ENCODE measurements at regions not wholly inside any gene's neighbourhood (a gene's known extent, or its start where the extent isn't known, plus 50 kb on each side); places are given as distances from the start of the nearest gene placed in this dataset.

DNA sequence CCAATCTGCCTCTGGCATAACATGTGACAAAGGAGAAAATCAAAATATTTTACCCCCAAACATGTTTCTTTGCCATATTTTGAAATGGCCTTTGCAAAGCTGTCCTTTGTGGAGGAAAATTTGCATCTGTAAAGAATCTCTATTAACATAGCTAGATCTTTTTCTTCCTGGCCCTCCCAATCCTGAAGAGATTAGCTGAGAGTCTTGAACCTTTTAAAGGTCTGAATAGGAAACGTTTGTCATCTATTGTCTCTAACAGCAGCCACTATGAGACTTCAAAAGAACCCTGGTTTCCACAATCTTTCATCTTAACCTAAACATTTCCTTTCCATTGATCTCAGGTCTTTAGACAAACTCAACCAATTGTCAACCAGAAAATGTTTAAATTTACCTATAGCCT, 520.9 kb upstream of the TGFBR2 start:
- Histone ChIP-seq H3K27me3 (ENCODE audit: insufficient read depth, low read length) (peaks cover 82% of the 10 kb centered on the region), H3K9me3 (ENCODE audit: insufficient read depth, low read depth, low read length) (no peaks in the 10 kb centered on the region), H3K4me1 (ENCODE audit: insufficient read depth, low read length) (peaks cover 18% of the 10 kb centered on the region; the same call in 1 of the 2 replicates), H3K27ac (ENCODE audit: low read length) (no peak overlapping the region), H3K36me3 (ENCODE audit: insufficient read depth, low read depth, low read length) (no peaks in the 10 kb centered on the region), H3K4me3 (ENCODE audit: low read length) (peak overlapping the region; percentile 20; the same call in 1 of the 2 replicates), H3K9ac (ENCODE audit: low read depth, low read length) (no peak overlapping the region)

DNA sequence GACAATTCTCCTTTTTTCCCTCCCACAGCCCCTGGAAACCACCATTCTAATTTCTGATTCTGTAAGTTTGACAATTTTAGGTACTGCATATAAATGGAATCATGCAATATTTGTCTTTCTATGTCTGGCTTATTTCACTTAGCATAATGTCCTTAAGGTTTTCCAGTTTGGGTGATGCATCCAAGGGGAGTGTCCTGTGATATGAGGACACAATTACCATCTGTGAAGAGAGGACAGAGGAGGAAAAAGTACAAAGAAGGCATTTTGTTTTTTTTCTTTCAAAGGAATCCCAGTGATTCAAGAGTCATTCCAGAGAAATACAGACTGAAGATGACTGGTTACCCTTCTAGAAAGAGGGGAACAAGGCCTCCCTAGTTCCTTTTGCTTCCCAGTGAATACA, 514.7 kb upstream of the TGFBR2 start:
- Histone ChIP-seq H3K4me1 (ENCODE audit: insufficient read depth, low read length) (peaks cover 4% of the 10 kb centered on the region; the same call in 1 of the 2 replicates), H3K27ac (ENCODE audit: low read length) (no peak overlapping the region), H3K4me3 (ENCODE audit: low read length) (no peak overlapping the region), H3K9ac (ENCODE audit: low read depth, low read length) (no peak overlapping the region), H3K27me3 (ENCODE audit: insufficient read depth, low read length) (peaks cover 28% of the 10 kb centered on the region), H3K9me3 (ENCODE audit: insufficient read depth, low read depth, low read length) (peaks cover 5% of the 10 kb centered on the region; the same call in 1 of the 2 replicates), H3K36me3 (ENCODE audit: insufficient read depth, low read depth, low read length) (no peaks in the 10 kb centered on the region)

DNA sequence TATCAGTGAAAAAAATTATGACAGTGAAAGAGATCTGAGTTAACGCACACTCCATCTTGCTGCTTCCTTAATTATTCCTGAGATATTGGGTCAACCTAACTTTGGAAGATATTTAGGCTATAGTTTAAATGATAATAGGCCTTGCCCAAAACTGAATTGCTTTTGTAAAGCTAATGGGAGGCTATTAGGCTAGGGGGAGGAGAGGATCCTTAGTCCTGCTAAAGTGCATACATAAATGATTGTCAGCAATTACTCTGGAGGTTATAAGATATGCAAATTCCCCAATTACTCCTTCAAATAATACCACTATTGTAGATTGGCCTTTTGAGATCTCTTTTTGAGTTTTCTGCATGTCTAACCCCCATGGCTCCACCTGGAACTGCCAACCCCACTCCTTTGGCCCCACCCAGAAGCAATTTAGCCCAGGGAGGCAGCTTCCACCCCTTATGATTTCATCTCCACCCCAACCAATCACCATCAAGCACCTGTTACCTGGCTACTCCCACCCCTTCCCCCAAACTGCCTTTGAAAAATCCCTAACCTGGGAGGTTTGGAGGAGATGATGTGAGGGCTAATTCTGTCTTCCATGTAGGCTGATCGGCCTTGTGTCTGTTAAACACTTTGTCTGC, 509.3 kb upstream of the TGFBR2 start:
- H3K4me3 ChIP-seq (ENCODE audit: low read length), result no peak overlapping the region
- no peak overlapping the region for H3K27ac ChIP-seq (ENCODE audit: low read length)
- H3K9me3 ChIP-seq (ENCODE audit: insufficient read depth, low read depth, low read length), result peaks cover 5% of the 10 kb centered on the region; the same call in 1 of the 2 replicates
- no peaks in the 10 kb centered on the region for H3K36me3 ChIP-seq (ENCODE audit: insufficient read depth, low read depth, low read length)
- no peak overlapping the region for H3K9ac ChIP-seq (ENCODE audit: low read depth, low read length)
- H3K27me3 ChIP-seq (ENCODE audit: insufficient read depth, low read length), result no peaks in the 10 kb centered on the region
- peaks cover 13% of the 10 kb centered on the region for H3K4me1 ChIP-seq (ENCODE audit: insufficient read depth, low read length)

DNA sequence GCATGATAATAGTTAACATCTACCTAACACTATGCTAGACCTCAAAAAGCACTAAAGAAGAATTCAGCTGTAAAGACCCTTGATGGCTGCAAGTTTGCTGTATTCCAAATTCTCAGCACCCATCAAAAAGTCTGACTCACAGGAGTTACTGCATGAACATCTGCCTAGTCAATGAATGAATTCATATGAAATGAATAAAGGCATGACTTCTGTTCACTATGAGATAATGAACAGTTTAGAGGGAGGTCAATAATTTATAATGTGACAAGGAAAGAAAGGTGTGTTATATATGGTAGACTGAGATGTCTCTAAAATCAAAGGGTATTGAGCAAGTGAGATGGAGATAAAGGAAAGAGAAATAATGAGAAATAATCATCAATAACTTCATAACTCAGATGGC, 508.2 kb upstream of the TGFBR2 start:
- Histone ChIP-seq H3K9ac (ENCODE audit: low read depth, low read length) (no peak overlapping the region), H3K27me3 (ENCODE audit: insufficient read depth, low read length) (no peaks in the 10 kb centered on the region)

DNA sequence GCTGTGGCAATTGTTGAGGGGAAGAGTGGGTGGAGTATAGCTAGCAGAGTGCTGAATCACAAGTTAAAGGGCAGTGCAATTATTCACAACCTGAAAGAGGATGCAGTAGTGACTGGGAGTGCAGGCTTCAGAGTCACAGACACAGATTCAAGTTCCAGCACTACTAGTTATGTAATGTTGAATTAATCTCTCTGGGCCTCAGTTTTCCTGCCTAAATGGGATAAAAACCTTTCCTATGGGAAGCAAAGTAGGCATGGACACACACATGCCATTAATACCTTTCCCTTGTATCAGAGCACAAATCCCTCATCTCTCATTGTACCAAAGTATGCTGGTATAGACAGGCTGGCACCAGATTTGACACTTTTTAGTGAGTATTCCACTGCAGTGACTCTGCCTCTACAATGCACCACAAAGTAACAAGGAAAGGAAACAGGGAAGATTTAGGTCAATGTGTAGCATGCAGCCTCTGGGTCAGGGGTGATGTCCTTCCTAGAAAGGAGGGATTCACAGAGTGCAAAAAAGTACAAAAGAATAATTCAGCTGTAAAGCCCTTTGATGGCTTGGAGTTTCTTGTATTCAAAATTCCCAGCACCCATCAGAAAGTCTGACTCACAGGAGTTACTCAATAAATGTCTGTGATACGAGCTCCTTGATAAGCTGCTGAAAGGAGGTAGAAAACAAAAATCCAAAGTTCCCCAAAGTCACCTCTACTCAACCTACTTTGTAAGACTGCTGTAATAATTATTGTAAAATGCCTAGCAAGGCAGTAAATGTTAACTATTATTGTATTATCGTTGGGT, 507.5 kb upstream of the TGFBR2 start:
- Histone ChIP-seq H3K27ac (ENCODE audit: low read length) (no peak overlapping the region), H3K9ac (ENCODE audit: low read depth, low read length) (no peak overlapping the region), H3K4me1 (ENCODE audit: insufficient read depth, low read length) (peaks cover 13% of the 10 kb centered on the region), H3K4me3 (ENCODE audit: low read length) (no peak overlapping the region), H3K27me3 (ENCODE audit: insufficient read depth, low read length) (no peaks in the 10 kb centered on the region), H3K9me3 (ENCODE audit: insufficient read depth, low read depth, low read length) (no peaks in the 10 kb centered on the region), H3K36me3 (ENCODE audit: insufficient read depth, low read depth, low read length) (no peaks in the 10 kb centered on the region)

More for the DNA sequence above, 508.2 kb upstream of the TGFBR2 start:
- H3K4me3 ChIP-seq (ENCODE audit: low read length), result no peak overlapping the region
- peaks cover 3% of the 10 kb centered on the region; the same call in 1 of the 2 replicates for H3K9me3 ChIP-seq (ENCODE audit: insufficient read depth, low read depth, low read length)
- peaks cover 13% of the 10 kb centered on the region for H3K4me1 ChIP-seq (ENCODE audit: insufficient read depth, low read length)
- no peak overlapping the region for H3K27ac ChIP-seq (ENCODE audit: low read length)
- H3K36me3 ChIP-seq (ENCODE audit: insufficient read depth, low read depth, low read length), result no peaks in the 10 kb centered on the region

DNA sequence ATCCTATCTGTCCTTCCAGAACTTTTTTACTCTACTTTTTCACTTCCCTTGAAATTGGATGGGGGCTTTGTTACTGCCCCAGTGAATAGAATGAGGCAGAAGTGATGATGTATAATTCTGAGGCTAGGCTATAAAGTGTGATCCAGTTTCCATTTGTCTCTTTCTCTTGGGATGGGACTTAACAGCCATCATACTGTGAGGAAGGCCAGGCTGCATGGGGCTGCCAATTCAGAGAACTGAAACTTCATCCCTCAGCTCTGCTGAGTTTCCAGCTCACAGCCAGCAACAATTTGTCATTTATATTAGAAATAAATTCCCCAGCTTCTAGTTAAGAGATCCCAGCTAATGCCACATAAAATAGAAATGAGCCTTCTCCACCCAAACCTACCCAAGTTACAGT, 504.0 kb upstream of the TGFBR2 start:
- H3K4me1 ChIP-seq (ENCODE audit: insufficient read depth, low read length), result peaks cover 9% of the 10 kb centered on the region
- no peak overlapping the region for H3K27ac ChIP-seq (ENCODE audit: low read length)
- H3K4me3 ChIP-seq (ENCODE audit: low read length), result no peak overlapping the region
- no peaks in the 10 kb centered on the region for H3K27me3 ChIP-seq (ENCODE audit: insufficient read depth, low read length)
- no peaks in the 10 kb centered on the region for H3K36me3 ChIP-seq (ENCODE audit: insufficient read depth, low read depth, low read length)
- no peak overlapping the region for H3K9ac ChIP-seq (ENCODE audit: low read depth, low read length)
- H3K9me3 ChIP-seq (ENCODE audit: insufficient read depth, low read depth, low read length), result no peaks in the 10 kb centered on the region

DNA sequence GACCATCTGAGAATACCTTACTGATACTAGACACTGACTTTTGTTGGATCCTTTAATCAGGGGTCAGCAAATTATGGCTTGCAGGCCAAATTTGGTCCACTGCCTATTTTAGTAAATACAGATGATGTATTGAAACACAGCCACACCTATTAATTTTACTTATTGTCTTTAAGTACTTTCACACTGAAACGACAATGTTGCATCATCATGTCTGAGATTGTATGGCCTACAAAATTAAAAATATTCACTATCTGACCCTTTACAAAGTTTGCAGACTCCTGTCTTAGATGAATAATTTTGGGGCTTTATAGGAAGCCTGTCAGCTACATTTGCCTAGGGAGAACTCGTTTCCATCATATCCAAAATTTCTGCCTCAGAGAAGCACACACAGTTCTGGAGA, 503.2 kb upstream of the TGFBR2 start:
- H3K4me3 ChIP-seq (ENCODE audit: low read length), result no peak overlapping the region
- H3K9me3 ChIP-seq (ENCODE audit: insufficient read depth, low read depth, low read length), result no peaks in the 10 kb centered on the region
- H3K36me3 ChIP-seq (ENCODE audit: insufficient read depth, low read depth, low read length), result no peaks in the 10 kb centered on the region
- no peak overlapping the region for H3K9ac ChIP-seq (ENCODE audit: low read depth, low read length)
- H3K27ac ChIP-seq (ENCODE audit: low read length), result no peak overlapping the region
- peaks cover 6% of the 10 kb centered on the region; the same call in 1 of the 2 replicates for H3K4me1 ChIP-seq (ENCODE audit: insufficient read depth, low read length)
- H3K27me3 ChIP-seq (ENCODE audit: insufficient read depth, low read length), result no peaks in the 10 kb centered on the region

DNA sequence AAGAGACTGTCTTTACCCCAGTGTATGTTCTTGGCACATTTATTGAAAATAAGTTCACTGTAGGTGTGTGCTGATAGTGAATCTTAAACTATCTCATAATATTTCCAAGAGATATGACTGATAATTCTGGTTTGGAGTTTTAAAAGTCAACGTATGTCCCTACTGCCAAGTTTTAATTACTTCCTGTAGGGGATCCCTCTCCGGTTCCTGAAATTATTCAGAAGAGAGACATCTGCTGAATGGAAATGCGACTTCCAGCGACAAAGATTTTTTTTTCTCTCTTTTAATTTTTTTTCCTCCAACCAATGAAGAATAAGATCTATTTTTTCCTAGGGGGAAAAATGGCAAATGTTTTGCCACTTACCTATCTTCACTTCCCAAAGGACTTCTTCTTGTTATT, 498.9 kb upstream of the TGFBR2 start:
- Histone ChIP-seq H3K9me3 (ENCODE audit: insufficient read depth, low read depth, low read length) (no peaks in the 10 kb centered on the region), H3K4me3 (ENCODE audit: low read length) (no peak overlapping the region), H3K9ac (ENCODE audit: low read depth, low read length) (no peak overlapping the region), H3K27me3 (ENCODE audit: insufficient read depth, low read length) (no peaks in the 10 kb centered on the region), H3K27ac (ENCODE audit: low read length) (no peak overlapping the region), H3K4me1 (ENCODE audit: insufficient read depth, low read length) (no peaks in the 10 kb centered on the region), H3K36me3 (ENCODE audit: insufficient read depth, low read depth, low read length) (no peaks in the 10 kb centered on the region)

DNA sequence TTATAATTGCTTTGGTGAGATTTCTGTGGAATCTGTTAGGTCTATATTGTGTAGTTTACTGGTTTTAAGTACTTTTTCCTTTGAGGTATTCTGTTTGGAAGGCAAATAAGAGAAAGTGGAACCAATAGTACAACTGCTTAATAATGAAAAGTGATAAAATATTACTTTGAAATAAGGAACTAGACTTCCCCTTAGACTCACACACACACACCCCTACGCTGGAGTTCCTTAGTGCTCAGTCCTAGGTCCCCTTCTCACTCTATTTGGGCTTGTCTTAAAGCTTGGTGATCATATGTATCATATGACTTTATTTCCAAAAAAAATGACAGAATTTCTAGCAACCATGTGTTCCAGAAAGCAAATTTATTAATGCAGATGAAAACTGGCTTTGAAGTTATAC, 494.0 kb upstream of the TGFBR2 start:
- no peaks in the 10 kb centered on the region for H3K27me3 ChIP-seq (ENCODE audit: insufficient read depth, low read length)
- no peak overlapping the region for H3K4me3 ChIP-seq (ENCODE audit: low read length)

DNA sequence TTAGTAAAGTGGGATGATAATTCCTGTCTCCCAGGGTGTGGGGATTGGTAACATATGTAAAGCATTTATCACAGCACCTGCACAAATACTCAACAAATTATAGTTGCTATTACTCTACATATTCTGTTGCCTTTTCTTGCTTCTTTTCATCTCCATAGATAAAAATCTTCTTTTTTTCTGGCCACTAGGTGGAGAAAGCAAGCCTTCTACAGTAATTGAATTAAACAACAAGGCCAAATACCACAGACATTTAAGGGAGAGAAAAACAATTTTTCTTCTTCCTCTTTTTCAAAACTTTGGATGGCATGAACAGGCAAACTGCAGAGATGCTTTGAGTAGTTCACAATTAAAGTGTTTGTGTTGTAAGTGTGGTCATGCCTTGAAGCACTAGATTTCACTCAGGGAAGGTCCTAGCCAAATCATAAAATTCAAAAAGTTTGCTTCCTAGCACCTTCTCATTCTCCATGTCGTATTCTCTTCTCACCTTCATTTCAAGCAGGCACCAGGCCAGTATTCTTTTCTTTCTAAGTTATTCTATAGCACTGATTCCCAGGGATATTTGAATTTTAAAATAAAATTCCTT, 493.4 kb upstream of the TGFBR2 start:
- H3K4me1 ChIP-seq (ENCODE audit: insufficient read depth, low read length), result no peaks in the 10 kb centered on the region
- H3K9ac ChIP-seq (ENCODE audit: low read depth, low read length), result no peak overlapping the region
- H3K36me3 ChIP-seq (ENCODE audit: insufficient read depth, low read depth, low read length), result no peaks in the 10 kb centered on the region
- H3K9me3 ChIP-seq (ENCODE audit: insufficient read depth, low read depth, low read length), result no peaks in the 10 kb centered on the region
- H3K27ac ChIP-seq (ENCODE audit: low read length), result no peak overlapping the region
- no peak overlapping the region for H3K4me3 ChIP-seq (ENCODE audit: low read length)
- H3K27me3 ChIP-seq (ENCODE audit: insufficient read depth, low read length), result no peaks in the 10 kb centered on the region

More for the DNA sequence above, 494.0 kb upstream of the TGFBR2 start:
- H3K4me1 ChIP-seq (ENCODE audit: insufficient read depth, low read length), result no peaks in the 10 kb centered on the region
- no peaks in the 10 kb centered on the region for H3K9me3 ChIP-seq (ENCODE audit: insufficient read depth, low read depth, low read length)
- H3K9ac ChIP-seq (ENCODE audit: low read depth, low read length), result no peak overlapping the region
- H3K36me3 ChIP-seq (ENCODE audit: insufficient read depth, low read depth, low read length), result no peaks in the 10 kb centered on the region
- no peak overlapping the region for H3K27ac ChIP-seq (ENCODE audit: low read length)

DNA sequence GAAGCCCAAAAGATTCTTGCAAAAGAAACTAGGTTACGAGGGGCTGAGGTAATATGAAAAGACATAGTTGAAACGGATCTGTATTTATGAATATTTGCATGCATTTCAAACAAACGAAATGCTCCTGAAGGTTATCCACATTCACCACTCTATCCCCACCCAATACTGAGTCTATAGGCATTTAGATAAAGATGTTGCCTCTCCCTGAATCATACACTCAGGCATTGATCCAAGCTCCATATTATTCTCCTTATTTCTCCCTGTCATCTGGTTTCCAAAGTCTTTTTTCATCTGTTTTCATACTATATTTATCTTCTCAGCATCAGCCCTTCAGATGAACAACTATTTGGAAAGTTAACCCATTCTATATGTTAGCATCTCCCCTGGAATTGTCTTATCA, 492.5 kb upstream of the TGFBR2 start:
- Histone ChIP-seq H3K9me3 (ENCODE audit: insufficient read depth, low read depth, low read length) (no peaks in the 10 kb centered on the region), H3K27me3 (ENCODE audit: insufficient read depth, low read length) (no peaks in the 10 kb centered on the region), H3K4me3 (ENCODE audit: low read length) (no peak overlapping the region), H3K4me1 (ENCODE audit: insufficient read depth, low read length) (no peaks in the 10 kb centered on the region), H3K27ac (ENCODE audit: low read length) (no peak overlapping the region), H3K9ac (ENCODE audit: low read depth, low read length) (no peak overlapping the region), H3K36me3 (ENCODE audit: insufficient read depth, low read depth, low read length) (no peaks in the 10 kb centered on the region)

DNA sequence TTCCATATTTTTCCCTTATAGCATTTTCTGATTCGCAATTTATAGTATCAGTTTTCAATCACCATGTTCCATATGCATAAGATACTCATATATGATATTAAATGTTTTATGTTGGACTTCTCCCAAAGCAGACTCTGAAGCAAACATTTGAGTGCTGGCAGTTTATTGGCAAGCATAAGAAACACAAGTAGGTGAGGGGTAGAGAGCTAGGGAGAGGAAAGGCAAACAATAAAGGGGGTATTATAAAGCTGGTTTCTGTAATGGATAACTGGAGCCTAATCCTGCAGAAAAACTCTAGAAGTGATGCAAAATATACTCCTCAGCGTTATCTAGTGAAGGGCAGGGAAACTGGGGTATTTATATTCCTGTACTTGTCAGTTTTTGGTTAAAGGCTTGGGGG, 491.5 kb upstream of the TGFBR2 start:
- H3K27me3 ChIP-seq (ENCODE audit: insufficient read depth, low read length), result no peaks in the 10 kb centered on the region

More for the DNA sequence above, 491.5 kb upstream of the TGFBR2 start:
- no peak overlapping the region for H3K4me3 ChIP-seq (ENCODE audit: low read length)
- no peak overlapping the region for H3K27ac ChIP-seq (ENCODE audit: low read length)
- H3K9ac ChIP-seq (ENCODE audit: low read depth, low read length), result no peak overlapping the region
- H3K36me3 ChIP-seq (ENCODE audit: insufficient read depth, low read depth, low read length), result no peaks in the 10 kb centered on the region
- H3K9me3 ChIP-seq (ENCODE audit: insufficient read depth, low read depth, low read length), result no peaks in the 10 kb centered on the region
- H3K4me1 ChIP-seq (ENCODE audit: insufficient read depth, low read length), result no peaks in the 10 kb centered on the region
